Stimulated activated CD4-positive, alpha-beta T cell treated with anti-CD3 and anti-CD28 coated beads, Interleukin-12 subunit alpha, Interleukin-12 subunit beta, amount 100 ng/mL, for 48 hours (primary cell): ENCODE measurements at regions not wholly inside any gene's neighbourhood (a gene's known extent, or its start where the extent isn't known, plus 50 kb on each side); places are given as distances from the start of the nearest gene placed in this dataset.
"Not testable (repeated sequence)": the region's sequence is repeated elsewhere in the genome, so short reads cannot be mapped to it uniquely, and the experiment has no call there.

Experiments
- DNase-seq, 3 donors: peaks; one replicate each; pipeline ENCODE4 v3.0.0-alpha.2; 2020; ENCODE audit warnings: low read depth in 2 of 3, low spot score in 1 of 3

GRCh38 chr16:63458846-63459245 lies 1422.6 kb upstream of the CDH8 start:
- DNase-seq: no peak

GRCh38 chr16:63457869-63458268 lies 1421.6 kb upstream of the CDH8 start:
- no peak for DNase-seq

GRCh38 chr16:63453261-63453660 lies 1417.0 kb upstream of the CDH8 start:
- DNase-seq: no peak

- DNase-seq: no peak
Observed at GRCh38 chr16:63447121-63447520, 1410.9 kb upstream of the CDH8 start.

- DNase-seq: no peak
Observed at GRCh38 chr16:63442246-63442645, 1406.0 kb upstream of the CDH8 start.

- no peak for DNase-seq
Observed at GRCh38 chr16:63426275-63426870, 1390.1 kb upstream of the CDH8 start.

- DNase-seq: no peak
Observed at GRCh38 chr16:63422715-63423114, 1386.5 kb upstream of the CDH8 start.

- no peak for DNase-seq
Observed at GRCh38 chr16:63416712-63417111, 1380.5 kb upstream of the CDH8 start.

GRCh38 chr16:63415014-63415413 lies 1378.8 kb upstream of the CDH8 start:
- no peak for DNase-seq

- no peak for DNase-seq
Observed at GRCh38 chr16:63410594-63410993, 1374.4 kb upstream of the CDH8 start.

GRCh38 chr16:63403792-63404191 lies 1367.6 kb upstream of the CDH8 start:
- no peak for DNase-seq

- not testable (repeated sequence) for DNase-seq
Observed at GRCh38 chr16:63388277-63388676, 1352.0 kb upstream of the CDH8 start.

GRCh38 chr16:63385714-63386432 lies 1349.6 kb upstream of the CDH8 start:
- no peak for DNase-seq

GRCh38 chr16:63373744-63374143 lies 1337.5 kb upstream of the CDH8 start:
- DNase-seq: no peak

- DNase-seq: no peak
Observed at GRCh38 chr16:63372815-63373214, 1336.6 kb upstream of the CDH8 start.

GRCh38 chr16:63372283-63372682 lies 1336.0 kb upstream of the CDH8 start:
- DNase-seq: no peak

- no peak for DNase-seq
Observed at GRCh38 chr16:63365649-63366304, 1329.5 kb upstream of the CDH8 start.

- DNase-seq: no peak
Observed at GRCh38 chr16:63363738-63364137, 1327.5 kb upstream of the CDH8 start.

- DNase-seq: no peak
Observed at GRCh38 chr16:63361032-63361624, 1324.9 kb upstream of the CDH8 start.

GRCh38 chr16:63349961-63350360 lies 1313.7 kb upstream of the CDH8 start:
- no peak for DNase-seq

GRCh38 chr16:63346000-63346399 lies 1309.8 kb upstream of the CDH8 start:
- no peak for DNase-seq

- no peak for DNase-seq
Observed at GRCh38 chr16:63337264-63337663, 1301.0 kb upstream of the CDH8 start.
